MCF 10A (cell line): ENCODE measurements at regions not wholly inside any gene's neighbourhood (a gene's known extent, or its start where the extent isn't known, plus 50 kb on each side); places are given as distances from the start of the nearest gene placed in this dataset.
A peak's percentile ranks its signal among the peaks of the same experiment; 100 is the strongest.

Experiments
- BruUV-seq: library from RNA; stranded (reverse); fragments of 400-500 nt; replicated peaks from 2 replicates; lab custom pipeline; 2021; lab: Mats Ljungman, UMichigan
- CTCF ChIA-PET: fragments of 300-600 bp; sonication (Branson Sonifier 250); formaldehyde crosslinking; extraction: SDS; loops from one replicate; lab custom pipeline; 2021; ENCODE audit warnings: antibody characterized with exemption, inconsistent platforms; lab: Yijun Ruan, JAX
- POLR2A ChIA-PET: fragments of 300-600, 350-650 bp; sonication (Branson Sonifier 250); formaldehyde crosslinking; extraction: SDS; loops from one replicate; lab custom pipeline; 2020; ENCODE audit warnings: antibody characterized with exemption, inconsistent platforms; lab: Yijun Ruan, JAX
- DNase-seq: peaks from one replicate; pipeline ENCODE4 v3.0.0-alpha.2; 2018; ENCODE audit not compliant: unreplicated experiment
- H3K27ac Mint-ChIP-seq: one replicate; pipeline ENCODE4 v1.8.0; 2022; ENCODE audit warnings: mild to moderate bottlenecking, low read depth, mixed read lengths; ENCODE audit not compliant: unreplicated experiment
- H3K27me3 Mint-ChIP-seq: one replicate; pipeline ENCODE4 v1.8.0; 2022; ENCODE audit warnings: mixed read lengths; ENCODE audit not compliant: insufficient read depth, unreplicated experiment
- H3K36me3 Mint-ChIP-seq: one replicate; pipeline ENCODE4 v1.8.0; 2022; ENCODE audit warnings: mild to moderate bottlenecking, moderate library complexity, mixed read lengths; ENCODE audit not compliant: insufficient read depth, unreplicated experiment
- H3K4me1 Mint-ChIP-seq: one replicate; pipeline ENCODE4 v1.8.0; 2022; ENCODE audit warnings: mixed read lengths; ENCODE audit not compliant: insufficient read depth, unreplicated experiment
- H3K4me3 Mint-ChIP-seq: one replicate; pipeline ENCODE4 v1.8.0; 2022; ENCODE audit warnings: mild to moderate bottlenecking, moderate library complexity, mixed read lengths; ENCODE audit not compliant: unreplicated experiment
- H3K9me3 Mint-ChIP-seq: one replicate; pipeline ENCODE4 v1.8.0; 2022; ENCODE audit warnings: mixed read lengths; ENCODE audit not compliant: unreplicated experiment
- CTCF ChIP-seq: fragments of 200-600 bp; IDR thresholded peaks from one replicate; pipeline ENCODE4 v1.8.0; 2022; ENCODE audit warnings: antibody characterized with exemption, mild to moderate bottlenecking; ENCODE audit not compliant: unreplicated experiment
- intact Hi-C: fragments of 100-400 bp; cut with micrococcal nuclease; formaldehyde crosslinking; loops from 2 replicates; pipeline ENCODE4 v1.14.1; 2022

- no peaks in the 10 kb centered on the region for H3K4me1 Mint-ChIP-seq
- TF ChIP-seq CTCF, result no peak
- CTCF ChIA-PET, result interaction anchor here (1.3 kb wide), 1 partner anchor 8 kb away, joined by 3 read pairs; no protein-coding TSS in a partner anchor
- POLR2A ChIA-PET, result no interaction called here
- no peaks in the 10 kb centered on the region for H3K9me3 Mint-ChIP-seq
- no peak for DNase-seq
- no peak overlapping the region for H3K27ac Mint-ChIP-seq
- no peaks in the 10 kb centered on the region for H3K36me3 Mint-ChIP-seq
- H3K4me3 Mint-ChIP-seq, result no peak overlapping the region
- no TSS peak for BruUV-seq
- H3K27me3 Mint-ChIP-seq, result no peaks in the 10 kb centered on the region
- intact Hi-C loops, result no loop called here
Measured at GRCh38 chr12:39112064-39112463, 206.7 kb upstream of the CPNE8 start.

GRCh38 chr12:39105111-39105510, 199.7 kb upstream of the CPNE8 start:
- CTCF ChIA-PET, result interaction anchor here (0.6 to 6.0 kb wide), 10 partner anchors 14 to 773 kb away, joined by 3 to 151 read pairs (median 6); no protein-coding TSS in a partner anchor

GRCh38 chr12:39103552-39104165, 198.3 kb upstream of the CPNE8 start:
- CTCF ChIA-PET, result interaction anchor here (0.5 to 6.0 kb wide), 45 partner anchors 8 to 987 kb away, joined by 3 to 151 read pairs (median 5); partner anchors contain the start of gene CPNE8
- Mint-ChIP-seq H3K27ac (no peak overlapping the region), H3K27me3 (no peaks in the 10 kb centered on the region), H3K4me3 (no peak overlapping the region), H3K4me1 (peaks cover 26% of the 10 kb centered on the region), H3K36me3 (no peaks in the 10 kb centered on the region), H3K9me3 (no peaks in the 10 kb centered on the region)
- DNase-seq, result peak; percentile 87
- intact Hi-C loops, result loop anchor here (1.0 to 5.0 kb wide), 6 partner anchors 36 to 775 kb away; no protein-coding TSS in a partner anchor
- peak; percentile 75 for TF ChIP-seq CTCF
- BruUV-seq, result no TSS peak
- POLR2A ChIA-PET, result interaction anchor here (1.6 to 3.3 kb wide), 4 partner anchors 35 to 198 kb away, joined by 10 to 50 read pairs (median 15); partner anchors contain the start of gene CPNE8

More at GRCh38 chr12:39105111-39105510, 199.7 kb upstream of the CPNE8 start:
- no peak overlapping the region for H3K4me3 Mint-ChIP-seq
- H3K27ac Mint-ChIP-seq, result no peak overlapping the region
- no peaks in the 10 kb centered on the region for H3K36me3 Mint-ChIP-seq
- no TSS peak for BruUV-seq
- intact Hi-C loops, result no loop called here
- TF ChIP-seq CTCF, result no peak
- POLR2A ChIA-PET, result no interaction called here
- H3K27me3 Mint-ChIP-seq, result no peaks in the 10 kb centered on the region
- DNase-seq, result no peak
- H3K4me1 Mint-ChIP-seq, result peaks cover 26% of the 10 kb centered on the region
- no peaks in the 10 kb centered on the region for H3K9me3 Mint-ChIP-seq

DNA sequence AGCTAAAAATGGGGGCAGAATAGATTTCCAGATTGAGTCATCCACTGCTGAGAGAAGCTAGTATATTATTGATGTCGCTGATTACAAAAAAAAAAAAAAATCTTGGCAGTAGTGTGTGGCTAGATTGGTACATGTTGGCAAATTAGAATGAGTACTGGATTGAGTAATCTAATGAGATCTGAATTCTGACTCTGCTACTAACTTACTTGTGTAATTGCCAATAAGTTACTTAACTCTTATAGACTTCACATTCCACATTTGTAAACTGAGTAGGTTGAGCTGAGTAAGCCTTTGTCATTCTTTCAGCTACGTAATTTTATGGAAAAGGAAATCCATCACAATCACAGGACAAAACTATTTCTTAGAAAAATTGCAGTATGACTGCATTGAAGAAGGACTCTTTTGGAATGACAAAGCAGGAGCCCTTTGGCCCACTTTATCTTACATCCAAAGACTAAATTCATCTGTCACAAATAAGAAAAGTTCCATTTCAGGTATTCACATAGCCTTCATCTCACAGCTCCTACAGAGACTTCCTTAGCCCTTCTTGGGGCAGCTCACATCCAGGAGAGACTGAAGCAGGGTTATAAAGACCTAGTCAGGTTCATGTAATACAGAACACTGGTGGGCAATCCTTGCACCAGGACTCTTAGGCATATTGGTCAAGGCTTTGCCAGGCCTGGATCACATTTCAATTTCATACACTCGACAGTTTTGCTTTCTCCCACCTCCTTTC, 197.3 kb upstream of the CPNE8 start:
- DNase-seq, result peak; percentile 84

More for the DNA sequence above, 197.3 kb upstream of the CPNE8 start:
- no peaks in the 10 kb centered on the region for H3K27me3 Mint-ChIP-seq
- H3K4me3 Mint-ChIP-seq, result no peak overlapping the region
- no peak overlapping the region for H3K27ac Mint-ChIP-seq
- no peak for TF ChIP-seq CTCF
- ChIA-PET CTCF (interaction anchor here (0.6 to 6.0 kb wide), 40 partner anchors 10 to 1368 kb away, joined by 3 to 151 read pairs (median 5); partner anchors contain the start of gene CPNE8), POLR2A (interaction anchor here (0.5 to 3.3 kb wide), 8 partner anchors 26 to 763 kb away, joined by 3 to 50 read pairs (median 6); partner anchors contain the start of gene CPNE8)
- H3K9me3 Mint-ChIP-seq, result no peaks in the 10 kb centered on the region
- no peaks in the 10 kb centered on the region for H3K36me3 Mint-ChIP-seq
- BruUV-seq, result no TSS peak
- H3K4me1 Mint-ChIP-seq, result peaks cover 26% of the 10 kb centered on the region
- intact Hi-C loops, result loop anchor here (1.0 to 5.0 kb wide), 6 partner anchors 35 to 774 kb away; no protein-coding TSS in a partner anchor
